ES-I3 (cell line): ENCODE measurements at regions not wholly inside any gene's neighbourhood (a gene's known extent, or its start where the extent isn't known, plus 50 kb on each side); places are given as distances from the start of the nearest gene placed in this dataset.

Source experiments
- H3K36me3 ChIP-seq: 2 replicates; pipeline ENCODE4 v1.6.1; 2013; ENCODE audit warnings: mild to moderate bottlenecking, low read length, control low read depth, moderate library complexity; ENCODE audit not compliant: insufficient read depth
- H3K4me1 ChIP-seq: 2 replicates; pipeline ENCODE4 v1.6.1; 2013; ENCODE audit warnings: mild to moderate bottlenecking, control low read depth, low read length; ENCODE audit not compliant: insufficient read depth
- H3K9ac ChIP-seq: 2 replicates; pipeline ENCODE4 v1.6.1; 2013; ENCODE audit warnings: low read depth, mild to moderate bottlenecking, low read length, moderate library complexity
- H3K9me3 ChIP-seq: 2 replicates; pipeline ENCODE4 v1.6.1; 2013; ENCODE audit warnings: mild to moderate bottlenecking, low read length, moderate library complexity; ENCODE audit not compliant: control insufficient read depth, insufficient read depth

DNA sequence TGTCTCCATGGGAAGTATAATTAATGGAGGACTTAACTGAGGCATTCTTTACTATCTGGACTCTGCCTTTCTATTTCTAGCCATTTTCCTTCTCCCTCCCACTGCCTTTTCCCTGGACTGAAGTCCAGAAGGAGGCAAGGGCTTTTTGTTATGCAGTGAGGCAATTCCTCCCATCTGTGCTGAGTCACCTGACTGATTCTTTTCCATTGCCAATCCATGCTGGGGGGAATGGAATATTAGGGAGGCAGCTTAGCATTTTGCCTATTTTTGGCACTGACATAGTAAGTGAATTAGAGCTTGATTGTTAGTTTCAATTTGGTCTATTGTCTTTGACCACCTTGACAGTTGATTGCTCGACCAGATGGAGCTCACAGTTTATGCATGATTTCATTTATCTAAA is 1000.6 kb upstream of the PRMT6 start:
- no peak overlapping the region for H3K9ac ChIP-seq
- peaks cover 7% of the 10 kb centered on the region; the same call in 1 of the 2 replicates for H3K4me1 ChIP-seq
- H3K36me3 ChIP-seq, result no peaks in the 10 kb centered on the region
- H3K9me3 ChIP-seq, result no peaks in the 10 kb centered on the region

DNA sequence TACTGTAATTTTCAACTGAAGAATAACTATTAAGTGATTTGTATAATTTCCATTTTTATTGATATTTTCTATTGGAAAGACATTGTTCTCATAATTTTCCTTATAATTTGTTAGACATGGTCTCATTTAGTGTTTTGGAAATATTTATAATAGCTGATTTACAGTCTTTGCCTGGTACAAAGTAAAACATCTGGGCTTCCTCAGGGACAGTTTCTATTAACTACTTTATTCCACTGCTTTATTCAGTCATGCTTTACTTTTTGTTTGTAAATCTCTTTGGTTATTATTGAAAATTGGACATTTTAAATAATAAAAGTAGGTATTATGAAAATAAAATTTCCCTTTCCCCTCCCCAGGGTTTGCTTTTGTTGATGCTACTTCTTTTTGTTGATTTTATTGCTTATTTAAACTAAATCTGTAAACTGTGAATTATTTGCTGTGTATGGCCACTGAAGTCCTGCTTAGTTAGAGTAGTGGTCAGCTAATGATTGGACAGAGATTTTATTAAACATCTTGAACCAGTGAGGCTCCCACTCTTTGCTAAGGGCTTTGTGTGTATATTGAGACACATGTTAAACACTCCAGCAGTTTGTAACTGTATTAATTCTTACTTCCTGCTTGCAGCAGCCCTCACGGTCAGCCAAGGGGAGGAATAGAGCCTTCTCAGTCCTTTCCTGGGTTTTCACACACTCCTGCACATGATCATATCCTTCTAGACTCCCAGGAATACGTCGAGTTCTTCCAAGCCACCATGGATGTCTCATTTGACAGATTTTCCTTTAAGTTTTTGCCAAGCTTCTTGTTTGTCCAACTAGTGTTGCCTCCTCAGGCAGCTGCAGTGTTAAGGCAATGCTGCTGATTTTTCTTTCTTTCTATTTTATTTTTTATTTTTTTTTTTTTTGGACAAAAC is 994.6 kb upstream of the PRMT6 start:
- no peaks in the 10 kb centered on the region for H3K9me3 ChIP-seq
- no peaks in the 10 kb centered on the region for H3K4me1 ChIP-seq
- no peak overlapping the region for H3K9ac ChIP-seq
- no peaks in the 10 kb centered on the region for H3K36me3 ChIP-seq

DNA sequence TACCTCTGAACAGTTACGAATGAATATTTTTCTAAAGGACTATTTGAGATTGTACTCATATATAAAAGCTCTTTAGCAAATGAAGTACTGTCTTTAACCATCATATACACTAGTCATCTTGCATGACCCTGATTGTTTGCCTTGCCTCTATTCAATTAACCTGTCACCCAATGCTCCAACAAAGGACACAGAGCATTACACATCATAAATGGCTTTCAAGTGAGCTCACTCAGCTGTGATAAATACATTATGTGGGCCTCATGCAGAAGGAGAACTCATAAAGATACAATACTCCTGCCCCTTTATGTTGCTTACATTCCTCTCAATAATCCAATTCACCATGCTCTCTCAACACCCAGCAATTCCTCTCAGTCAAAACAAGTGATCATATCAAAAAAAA is 993.0 kb upstream of the PRMT6 start:
- H3K9me3 ChIP-seq, result no peaks in the 10 kb centered on the region
- H3K36me3 ChIP-seq, result no peaks in the 10 kb centered on the region
- no peak overlapping the region for H3K9ac ChIP-seq
- no peaks in the 10 kb centered on the region for H3K4me1 ChIP-seq

DNA sequence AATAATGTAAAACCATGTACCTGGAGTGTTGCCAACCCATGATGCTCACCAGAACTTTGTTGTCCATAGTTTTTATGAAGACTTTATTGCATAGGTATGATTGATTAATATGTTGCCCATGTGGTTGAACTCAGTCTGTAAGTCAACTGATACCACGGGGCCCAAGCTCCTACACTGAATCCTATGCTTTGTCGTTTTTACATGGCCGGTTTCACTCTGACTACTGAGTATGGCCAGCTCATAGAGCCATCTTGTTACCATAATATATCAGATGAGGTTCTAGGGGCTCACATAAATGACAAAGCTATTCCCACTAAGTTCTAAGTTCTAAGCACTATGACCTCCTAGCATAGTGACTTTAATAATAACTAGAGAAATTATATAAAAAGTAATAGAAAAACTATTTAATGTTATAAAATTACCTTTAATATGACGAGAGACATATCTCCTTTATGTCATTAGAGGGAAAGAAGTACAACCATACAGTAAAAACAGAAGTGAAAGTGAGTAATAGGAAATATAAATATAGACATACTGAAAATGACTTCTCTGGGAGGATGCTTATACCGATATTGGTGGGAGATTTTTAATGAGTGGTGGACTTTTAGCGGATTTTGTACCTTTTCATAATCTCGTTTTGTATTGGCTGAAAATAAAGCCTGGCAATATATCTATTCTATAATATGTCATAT is 983.4 kb upstream of the PRMT6 start:
- H3K9ac ChIP-seq, result no peak overlapping the region
- H3K9me3 ChIP-seq, result no peaks in the 10 kb centered on the region
- H3K4me1 ChIP-seq, result no peaks in the 10 kb centered on the region
- no peaks in the 10 kb centered on the region for H3K36me3 ChIP-seq

DNA sequence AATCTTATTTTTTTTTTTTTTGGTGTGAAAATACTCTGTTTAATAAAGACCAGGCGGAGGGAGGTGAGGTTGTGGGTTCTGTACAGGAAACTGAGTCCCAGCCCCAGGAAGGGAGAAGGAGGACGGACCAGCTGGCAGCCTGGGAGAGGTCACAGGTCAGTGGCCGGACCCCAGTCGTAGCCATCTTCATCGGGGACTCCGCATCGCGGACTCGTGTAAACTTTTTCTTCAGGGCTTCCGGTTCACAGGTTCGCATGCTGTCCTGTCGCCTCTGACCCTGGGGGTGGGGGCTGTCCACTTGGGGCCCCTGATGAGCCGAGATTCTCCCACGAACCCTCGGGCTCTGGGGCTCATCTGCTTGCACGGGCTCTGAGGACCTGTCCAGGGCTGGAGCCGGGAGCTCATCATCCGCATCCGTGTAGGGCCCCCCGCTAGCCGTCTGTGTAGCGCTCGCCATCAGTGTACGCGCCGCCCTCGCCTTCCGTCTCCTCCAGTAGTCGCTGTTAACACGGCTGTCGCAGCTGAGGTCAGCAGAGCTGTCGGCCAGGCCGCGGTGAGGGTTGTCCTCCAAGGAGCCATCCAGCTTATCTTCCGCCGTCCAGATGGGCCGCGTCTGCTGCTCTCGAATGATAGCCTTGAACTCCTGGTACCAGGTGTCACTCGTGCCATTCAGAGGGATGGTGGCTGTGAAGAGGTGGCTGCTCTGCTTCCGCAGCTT is 975.7 kb upstream of the PRMT6 start:
- Histone ChIP-seq H3K36me3 (no peaks in the 10 kb centered on the region), H3K9ac (no peak overlapping the region), H3K4me1 (no peaks in the 10 kb centered on the region), H3K9me3 (no peaks in the 10 kb centered on the region)

DNA sequence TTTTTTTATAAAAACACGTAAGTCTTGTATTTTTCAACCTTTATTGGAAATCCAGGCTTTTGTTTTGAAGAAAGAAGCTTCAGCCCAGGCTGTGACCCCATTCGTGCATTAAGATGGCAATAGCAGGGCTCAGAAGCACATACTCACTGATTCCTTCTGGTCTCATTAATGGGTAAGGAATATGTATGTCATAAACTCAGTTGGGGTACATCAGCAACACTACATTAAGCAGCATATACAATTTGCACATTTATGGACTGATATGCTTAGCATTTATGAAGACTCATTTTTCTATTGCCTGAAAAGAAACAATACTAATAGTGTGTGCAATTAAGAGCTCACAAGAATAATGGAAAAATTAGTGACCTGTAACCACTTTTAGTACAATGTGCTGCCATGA is 945.4 kb upstream of the PRMT6 start:
- Histone ChIP-seq H3K36me3 (no peaks in the 10 kb centered on the region), H3K9me3 (no peaks in the 10 kb centered on the region), H3K9ac (no peak overlapping the region), H3K4me1 (no peaks in the 10 kb centered on the region)

DNA sequence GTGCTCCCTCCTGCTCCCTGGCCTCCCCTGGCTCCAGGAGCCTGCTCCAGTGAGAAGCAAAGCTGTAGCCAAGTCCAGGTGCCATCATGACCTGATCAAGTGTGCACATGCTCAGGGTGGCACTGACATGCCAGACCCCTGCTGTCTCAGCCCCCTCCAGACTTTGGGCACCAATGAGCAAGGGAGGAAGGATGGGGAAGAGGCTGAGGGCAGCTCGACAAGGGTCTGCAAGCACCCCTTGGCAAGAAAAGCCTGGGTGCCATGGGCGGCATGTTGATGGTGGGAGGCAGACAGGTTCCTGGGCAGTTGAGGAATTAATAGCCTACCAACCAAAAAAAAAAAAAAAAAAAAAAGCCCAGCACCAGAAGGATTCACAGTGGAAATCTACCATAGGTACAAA is 942.6 kb upstream of the PRMT6 start:
- Histone ChIP-seq H3K9me3 (no peaks in the 10 kb centered on the region; the same call in 1 of the 2 replicates), H3K9ac (no peak overlapping the region), H3K4me1 (no peaks in the 10 kb centered on the region), H3K36me3 (no peaks in the 10 kb centered on the region)

DNA sequence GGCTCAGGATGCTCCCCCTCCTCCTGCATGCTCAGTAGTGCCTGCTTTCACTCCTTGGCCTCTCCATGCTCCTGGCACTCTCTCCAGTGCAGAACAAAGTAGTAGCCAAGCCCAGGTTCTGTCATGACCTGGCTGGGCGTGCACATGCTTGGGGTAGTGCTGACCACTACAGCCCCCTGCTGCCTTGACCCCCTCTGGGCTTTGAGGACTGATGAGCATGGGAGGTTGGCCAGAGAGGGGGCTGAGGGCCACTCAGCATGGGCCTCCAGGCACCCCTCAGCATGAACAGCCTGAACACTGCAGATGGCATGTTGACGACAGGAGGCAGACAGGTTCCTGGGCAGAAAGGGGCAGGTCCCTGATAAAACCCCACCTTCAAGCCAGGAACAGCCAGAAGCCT is 935.7 kb upstream of the PRMT6 start:
- Histone ChIP-seq H3K9ac (no peak overlapping the region), H3K36me3 (no peaks in the 10 kb centered on the region), H3K9me3 (peaks cover 4% of the 10 kb centered on the region), H3K4me1 (no peaks in the 10 kb centered on the region)

DNA sequence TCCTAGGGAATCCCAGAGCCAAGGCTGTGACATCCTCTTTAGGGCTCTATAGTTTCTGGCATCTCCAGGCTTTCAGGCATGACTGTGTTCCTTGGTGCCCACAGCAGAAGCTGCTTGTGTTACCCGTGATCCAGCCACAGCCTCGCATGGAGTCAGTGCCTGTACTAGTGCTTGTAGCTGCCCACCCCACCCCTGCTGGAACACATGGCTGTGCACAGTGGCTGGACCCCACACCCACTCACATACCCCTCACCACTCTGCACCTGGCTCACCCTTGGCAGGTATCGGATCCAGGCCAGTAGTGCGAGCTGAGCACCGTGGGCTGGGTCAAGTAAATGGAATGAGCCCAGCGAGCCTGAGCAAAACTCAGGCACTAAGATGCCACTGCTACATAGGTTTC is 934.7 kb upstream of the PRMT6 start:
- Histone ChIP-seq H3K36me3 (no peaks in the 10 kb centered on the region), H3K9ac (no peak overlapping the region), H3K4me1 (no peaks in the 10 kb centered on the region), H3K9me3 (peaks cover 4% of the 10 kb centered on the region)

DNA sequence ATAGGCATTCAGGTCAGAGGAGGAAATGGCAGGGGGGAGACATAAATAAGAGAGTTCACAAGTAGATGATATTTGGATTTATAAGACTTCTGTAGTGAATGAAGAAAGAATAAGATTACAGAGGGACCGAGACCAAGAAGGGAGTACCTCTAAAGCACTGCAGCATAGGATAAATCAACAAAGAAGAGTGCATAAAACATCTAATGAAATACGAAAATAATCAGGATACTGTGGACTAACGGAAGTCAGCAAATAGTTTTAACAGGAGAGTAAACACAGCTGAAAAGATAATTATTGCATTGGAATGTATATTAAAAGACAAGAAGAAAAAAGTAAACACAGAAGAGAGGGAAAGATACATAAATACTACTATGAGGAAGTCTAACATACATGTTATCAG is 921.9 kb upstream of the PRMT6 start:
- Histone ChIP-seq H3K9me3 (no peaks in the 10 kb centered on the region), H3K4me1 (no peaks in the 10 kb centered on the region), H3K36me3 (no peaks in the 10 kb centered on the region), H3K9ac (no peak overlapping the region)

DNA sequence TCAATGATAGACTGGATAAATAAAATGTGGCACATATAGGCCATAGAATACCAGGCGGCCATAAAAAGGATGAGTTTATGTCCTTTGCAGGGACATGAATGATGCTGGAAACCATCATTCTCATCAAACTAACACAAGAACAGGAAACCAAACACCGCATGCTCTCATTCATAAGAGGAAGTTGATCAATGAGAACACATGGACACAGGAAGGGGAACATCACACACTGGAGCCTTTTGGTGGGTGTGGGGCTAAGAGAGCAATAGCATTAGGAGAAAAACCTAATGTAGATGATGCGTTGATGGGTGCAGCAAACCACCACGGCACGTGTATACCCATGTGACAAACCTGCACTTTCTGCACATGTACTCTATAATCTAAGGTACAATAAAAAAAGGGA is 883.4 kb upstream of the PRMT6 start:
- Histone ChIP-seq H3K4me1 (no peaks in the 10 kb centered on the region), H3K9me3 (no peaks in the 10 kb centered on the region), H3K9ac (no peak overlapping the region), H3K36me3 (no peaks in the 10 kb centered on the region)

DNA sequence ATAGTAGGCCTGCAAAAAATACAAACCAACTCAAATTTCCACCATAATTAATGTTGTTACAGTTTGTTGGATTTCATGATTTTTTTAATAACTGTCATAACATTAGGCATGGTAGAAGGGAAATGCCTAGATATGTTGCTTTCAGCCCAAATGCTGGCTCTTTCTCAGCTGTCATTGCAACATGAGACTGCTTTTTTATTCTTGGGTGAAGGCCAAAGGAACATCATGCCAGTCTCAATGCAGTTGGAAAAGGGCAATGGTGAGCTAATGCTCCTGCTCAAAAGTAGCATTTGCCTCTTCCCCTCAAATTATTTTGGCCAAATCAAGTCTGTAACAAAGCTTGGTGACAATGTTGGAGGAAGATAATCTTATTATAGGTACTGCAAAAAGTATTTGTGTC is 877.7 kb upstream of the PRMT6 start:
- Histone ChIP-seq H3K4me1 (no peaks in the 10 kb centered on the region), H3K36me3 (no peaks in the 10 kb centered on the region), H3K9me3 (no peaks in the 10 kb centered on the region; the same call in 1 of the 2 replicates), H3K9ac (no peak overlapping the region)

DNA sequence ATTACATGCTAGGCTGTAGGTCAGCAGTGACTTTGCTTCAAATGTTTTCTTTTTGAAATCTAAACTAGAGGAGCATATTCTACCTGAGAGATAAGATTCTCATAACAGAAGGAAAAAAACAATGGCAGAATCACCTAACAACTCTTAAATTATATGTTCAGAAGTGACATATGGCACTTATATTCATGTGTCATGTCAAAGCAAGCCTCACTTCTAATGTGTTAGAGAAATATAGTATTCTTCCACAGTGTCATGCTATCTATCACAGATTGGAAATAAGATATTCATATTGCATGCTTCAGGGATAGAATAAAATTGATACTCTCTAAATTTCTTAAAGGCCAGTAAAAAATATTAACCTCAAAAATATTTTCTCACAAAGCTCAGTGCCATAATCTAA is 874.6 kb upstream of the PRMT6 start:
- H3K9ac ChIP-seq, result no peak overlapping the region

DNA sequence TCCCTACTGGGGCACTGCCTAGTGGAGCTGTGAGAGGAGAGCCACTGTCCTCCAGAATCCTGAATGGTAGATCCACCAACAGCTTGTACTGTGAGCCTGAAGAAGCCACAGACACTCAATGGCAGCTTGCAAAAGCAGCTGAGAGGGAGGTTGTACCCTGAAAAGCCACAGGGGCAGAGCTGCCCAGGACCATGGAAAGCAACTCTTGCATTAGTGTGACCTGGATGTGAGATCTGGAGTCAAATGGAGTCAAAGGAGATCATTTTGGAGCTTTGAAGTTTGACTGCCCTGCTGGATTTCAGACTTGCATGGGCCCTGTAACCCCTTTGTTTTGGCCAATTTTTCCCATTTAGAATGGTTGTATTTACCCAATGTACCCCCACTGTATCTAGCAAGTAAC is 871.4 kb upstream of the PRMT6 start:
- H3K36me3 ChIP-seq, result no peaks in the 10 kb centered on the region
- no peaks in the 10 kb centered on the region; the same call in 1 of the 2 replicates for H3K9me3 ChIP-seq
- no peaks in the 10 kb centered on the region for H3K4me1 ChIP-seq
- H3K9ac ChIP-seq, result no peak overlapping the region

More for the DNA sequence above, 874.6 kb upstream of the PRMT6 start:
- Histone ChIP-seq H3K36me3 (no peaks in the 10 kb centered on the region), H3K4me1 (no peaks in the 10 kb centered on the region), H3K9me3 (no peaks in the 10 kb centered on the region; the same call in 1 of the 2 replicates)
